ENCODE measurements at regions not wholly inside any gene's neighbourhood (a gene's known extent, or its start where the extent isn't known, plus 50 kb on each side); places are given as distances from the start of the nearest gene placed in this dataset.

GRCh38 chr6:84458271-84458670 is 230.8 kb upstream of the CEP162 start:
- no peaks in the 10 kb centered on the region for H3K9me3 ChIP-seq (ENCODE audit: low read depth, low read length, poor library complexity, severe bottlenecking)
- ChIA-PET POLR2A (ENCODE audit: low non-redundant PET) (no interaction called here), CTCF (no interaction called here)
- no peaks in the 10 kb centered on the region for H3K4me1 ChIP-seq (ENCODE audit: insufficient read depth, low read length, poor library complexity, severe bottlenecking)
- no peaks in the 10 kb centered on the region for H3K36me3 ChIP-seq (ENCODE audit: insufficient read depth, low read length, poor library complexity, severe bottlenecking)
- no peaks in the 10 kb centered on the region for H3K27me3 ChIP-seq (replicated peaks; ENCODE audit: insufficient read depth, low read depth, low read length, poor library complexity)
- intact Hi-C loops (cut with micrococcal nuclease; ENCODE audit: unreplicated experiment), result no loop called here
- TF ChIP-seq EZH2 (IDR thresholded peaks at IDR 0.05; ENCODE audit: borderline replicate concordance, low read depth, low read length, poor library complexity, severe bottlenecking) (no peak), CTCF (conservative IDR thresholded peaks at IDR 0.05; ENCODE audit: low read depth, low read length) (no peak)
- H3K4me3 ChIP-seq (ENCODE audit: low read depth, low read length, poor library complexity, severe bottlenecking), result no peak overlapping the region
- H3K27ac ChIP-seq (ENCODE audit: low read depth, low read length, poor library complexity, severe bottlenecking), result no peak overlapping the region
- no TSS peak for BruUV-seq (replicated peaks)
- no peak for DNase-seq (ENCODE audit: low spot score)

GRCh38 chr6:84457276-84457675 is 229.8 kb upstream of the CEP162 start:
- intact Hi-C loops (cut with micrococcal nuclease; ENCODE audit: unreplicated experiment), result no loop called here
- TF ChIP-seq CTCF (conservative IDR thresholded peaks at IDR 0.05; ENCODE audit: low read depth, low read length) (no peak), EZH2 (IDR thresholded peaks at IDR 0.05; ENCODE audit: borderline replicate concordance, low read depth, low read length, poor library complexity, severe bottlenecking) (no peak)
- Histone ChIP-seq H3K27ac (ENCODE audit: low read depth, low read length, poor library complexity, severe bottlenecking) (no peak overlapping the region), H3K4me3 (ENCODE audit: low read depth, low read length, poor library complexity, severe bottlenecking) (no peak overlapping the region), H3K36me3 (ENCODE audit: insufficient read depth, low read length, poor library complexity, severe bottlenecking) (no peaks in the 10 kb centered on the region), H3K4me1 (ENCODE audit: insufficient read depth, low read length, poor library complexity, severe bottlenecking) (no peaks in the 10 kb centered on the region), H3K27me3 (replicated peaks; ENCODE audit: insufficient read depth, low read depth, low read length, poor library complexity) (no peaks in the 10 kb centered on the region), H3K9me3 (ENCODE audit: low read depth, low read length, poor library complexity, severe bottlenecking) (no peaks in the 10 kb centered on the region)
- ChIA-PET CTCF (no interaction called here), POLR2A (ENCODE audit: low non-redundant PET) (no interaction called here)
- BruUV-seq (replicated peaks), result no TSS peak
- no peak for DNase-seq (ENCODE audit: low spot score)

GRCh38 chr6:84456803-84457202 is 229.4 kb upstream of the CEP162 start:
- BruUV-seq (replicated peaks), result no TSS peak
- POLR2A ChIA-PET (ENCODE audit: low non-redundant PET), result no interaction called here

More at GRCh38 chr6:84456803-84457202, 229.4 kb upstream of the CEP162 start:
- no peak overlapping the region for H3K4me3 ChIP-seq (ENCODE audit: low read depth, low read length, poor library complexity, severe bottlenecking)
- no peak for DNase-seq (ENCODE audit: low spot score)
- no peak overlapping the region for H3K27ac ChIP-seq (ENCODE audit: low read depth, low read length, poor library complexity, severe bottlenecking)
- H3K9me3 ChIP-seq (ENCODE audit: low read depth, low read length, poor library complexity, severe bottlenecking), result no peaks in the 10 kb centered on the region
- no peaks in the 10 kb centered on the region for H3K36me3 ChIP-seq (ENCODE audit: insufficient read depth, low read length, poor library complexity, severe bottlenecking)
- intact Hi-C loops (cut with micrococcal nuclease; ENCODE audit: unreplicated experiment), result no loop called here
- no peak for TF ChIP-seq EZH2 (IDR thresholded peaks at IDR 0.05; ENCODE audit: borderline replicate concordance, low read depth, low read length, poor library complexity, severe bottlenecking)
- TF ChIP-seq CTCF (conservative IDR thresholded peaks at IDR 0.05; ENCODE audit: low read depth, low read length), result no peak
- CTCF ChIA-PET, result no interaction called here
- H3K27me3 ChIP-seq (replicated peaks; ENCODE audit: insufficient read depth, low read depth, low read length, poor library complexity), result no peaks in the 10 kb centered on the region
- H3K4me1 ChIP-seq (ENCODE audit: insufficient read depth, low read length, poor library complexity, severe bottlenecking), result no peaks in the 10 kb centered on the region

Data from A673 (cell line).